ENCODE measurements at regions not wholly inside any gene's neighbourhood (a gene's known extent, or its start where the extent isn't known, plus 50 kb on each side); places are given as distances from the start of the nearest gene placed in this dataset.

DNA sequence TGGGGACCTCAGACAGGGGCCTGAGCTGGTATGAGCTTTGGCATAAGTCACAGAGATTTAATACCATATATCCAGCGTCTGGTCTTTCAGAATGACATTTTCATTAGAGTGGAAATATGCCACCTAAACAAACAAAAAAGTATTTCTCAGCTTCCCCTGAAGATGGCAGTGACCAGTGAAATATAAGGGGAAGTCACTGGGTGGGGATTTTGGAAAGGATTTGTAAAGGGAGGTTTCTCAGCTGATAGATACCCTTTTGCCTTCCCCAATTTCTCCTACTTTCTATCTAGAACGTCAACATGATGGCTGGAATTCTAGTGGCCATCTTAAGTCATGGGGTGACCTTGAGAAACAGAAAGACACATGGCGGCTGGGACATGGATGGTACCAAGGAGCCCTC, 137.7 kb upstream of the LRFN2 start:
- Mint-ChIP-seq H3K4me3 (no peak overlapping the region), H3K9me3 (no peaks in the 10 kb centered on the region), H3K27me3 (ENCODE audit: low read depth) (no peaks in the 10 kb centered on the region), H3K27ac (peak overlapping the region in 1 of 3 experiments; percentile 76), H3K36me3 (ENCODE audit: low read depth) (no peaks in the 10 kb centered on the region), H3K4me1 (peaks cover 46% of the 10 kb centered on the region)
- TF ChIP-seq, protein P1, sequence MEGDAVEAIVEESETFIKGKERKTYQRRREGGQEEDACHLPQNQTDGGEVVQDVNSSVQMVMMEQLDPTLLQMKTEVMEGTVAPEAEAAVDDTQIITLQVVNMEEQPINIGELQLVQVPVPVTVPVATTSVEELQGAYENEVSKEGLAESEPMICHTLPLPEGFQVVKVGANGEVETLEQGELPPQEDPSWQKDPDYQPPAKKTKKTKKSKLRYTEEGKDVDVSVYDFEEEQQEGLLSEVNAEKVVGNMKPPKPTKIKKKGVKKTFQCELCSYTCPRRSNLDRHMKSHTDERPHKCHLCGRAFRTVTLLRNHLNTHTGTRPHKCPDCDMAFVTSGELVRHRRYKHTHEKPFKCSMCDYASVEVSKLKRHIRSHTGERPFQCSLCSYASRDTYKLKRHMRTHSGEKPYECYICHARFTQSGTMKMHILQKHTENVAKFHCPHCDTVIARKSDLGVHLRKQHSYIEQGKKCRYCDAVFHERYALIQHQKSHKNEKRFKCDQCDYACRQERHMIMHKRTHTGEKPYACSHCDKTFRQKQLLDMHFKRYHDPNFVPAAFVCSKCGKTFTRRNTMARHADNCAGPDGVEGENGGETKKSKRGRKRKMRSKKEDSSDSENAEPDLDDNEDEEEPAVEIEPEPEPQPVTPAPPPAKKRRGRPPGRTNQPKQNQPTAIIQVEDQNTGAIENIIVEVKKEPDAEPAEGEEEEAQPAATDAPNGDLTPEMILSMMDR (IDR thresholded peaks at IDR 0.05; ENCODE audit: unreplicated experiment in 3 of 3), result no peak

DNA sequence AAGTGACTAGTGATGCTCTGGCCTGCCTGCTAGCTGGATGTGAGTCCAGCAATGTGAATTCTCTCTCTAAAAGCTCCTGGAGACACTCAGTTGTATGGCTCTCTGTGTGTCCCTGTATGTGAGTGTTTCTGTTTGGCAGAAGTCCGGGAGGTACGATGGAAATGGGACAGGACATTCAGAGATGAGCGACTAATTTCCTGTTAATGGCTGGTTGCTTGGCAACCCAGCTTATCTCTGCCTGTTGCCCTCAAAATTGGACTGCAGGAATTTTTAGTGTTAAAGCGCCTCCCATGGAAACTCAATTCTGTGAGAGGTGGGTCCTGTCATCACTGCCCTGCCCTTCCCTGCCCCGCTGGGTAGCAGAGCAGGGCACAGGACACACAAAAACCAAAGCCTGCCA, 136.8 kb upstream of the LRFN2 start:
- peaks cover 55% of the 10 kb centered on the region for H3K4me1 Mint-ChIP-seq
- peak overlapping the region; percentile 76 to 97 (median 91) for H3K27ac Mint-ChIP-seq
- no peak overlapping the region for H3K4me3 Mint-ChIP-seq
- TF ChIP-seq, protein P1 (IDR thresholded peaks at IDR 0.05; ENCODE audit: unreplicated experiment in 3 of 3), result no peak
- H3K36me3 Mint-ChIP-seq (ENCODE audit: low read depth), result no peaks in the 10 kb centered on the region
- H3K9me3 Mint-ChIP-seq, result no peaks in the 10 kb centered on the region
- peaks cover 2% of the 10 kb centered on the region for H3K27me3 Mint-ChIP-seq (ENCODE audit: low read depth)

DNA sequence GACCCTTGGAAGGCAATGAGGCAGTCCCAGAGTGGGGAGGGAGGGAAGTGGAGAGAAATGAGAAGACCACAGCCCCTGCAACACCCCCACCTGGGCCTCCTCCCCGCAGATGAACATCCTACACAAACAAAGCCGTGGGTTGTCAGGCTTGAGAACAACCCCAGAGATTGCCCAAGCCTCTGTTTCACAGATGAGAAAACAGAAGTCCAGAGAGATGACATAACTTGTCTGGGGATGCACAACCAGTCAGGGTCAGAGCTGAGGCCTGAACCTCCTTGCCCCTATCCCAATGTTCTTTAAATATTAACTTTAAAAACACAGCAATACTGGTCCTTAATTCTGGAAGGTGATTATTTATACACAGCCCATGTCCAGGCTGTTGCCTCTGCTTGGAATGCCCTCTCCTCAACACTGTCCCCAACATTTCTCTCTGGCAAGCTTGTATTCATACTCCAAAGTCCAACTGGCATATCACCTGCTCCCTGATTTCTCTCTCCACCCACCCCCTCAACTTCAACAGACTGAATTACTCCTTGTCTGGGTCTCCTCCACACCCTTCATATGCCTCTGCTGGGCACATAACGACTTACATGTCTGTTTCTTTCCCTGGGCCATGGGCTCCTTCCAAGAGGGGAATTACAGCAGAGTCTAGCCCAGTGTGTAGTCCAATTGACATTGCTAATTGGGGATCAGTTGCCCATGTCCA, 135.5 kb upstream of the LRFN2 start:
- no peaks in the 10 kb centered on the region for H3K36me3 Mint-ChIP-seq (ENCODE audit: low read depth)
- peak overlapping the region; percentile 91 to 97 (median 93) for H3K27ac Mint-ChIP-seq
- no peaks in the 10 kb centered on the region for H3K9me3 Mint-ChIP-seq
- peak overlapping the region in 1 of 3 experiments; percentile 43 for H3K4me3 Mint-ChIP-seq
- H3K27me3 Mint-ChIP-seq (ENCODE audit: low read depth), result peaks cover 5% of the 10 kb centered on the region
- TF ChIP-seq, protein P1 (IDR thresholded peaks at IDR 0.05; ENCODE audit: unreplicated experiment in 3 of 3), result no peak
- peaks cover 58% of the 10 kb centered on the region for H3K4me1 Mint-ChIP-seq

DNA sequence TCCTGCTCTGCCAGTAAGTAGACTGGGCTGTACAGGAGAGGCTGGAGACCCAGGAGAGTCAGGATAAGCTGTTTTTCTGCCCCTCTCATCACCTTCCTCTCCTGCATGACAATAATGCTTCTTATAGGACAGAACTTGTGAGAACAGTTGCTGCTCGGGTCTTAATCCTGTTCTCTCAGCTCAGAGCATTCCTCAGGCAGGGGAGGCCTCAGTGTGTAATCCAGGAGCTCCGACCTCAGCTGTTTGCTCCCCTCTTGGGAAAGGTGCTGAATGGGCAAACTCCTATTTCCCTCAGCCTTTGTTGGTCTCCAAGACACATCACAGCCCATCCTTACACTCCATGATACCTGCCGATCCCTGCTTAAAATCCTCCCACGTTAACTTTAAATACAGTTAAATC, 134.9 kb upstream of the LRFN2 start:
- H3K4me1 Mint-ChIP-seq, result peaks cover 58% of the 10 kb centered on the region
- no peaks in the 10 kb centered on the region for H3K36me3 Mint-ChIP-seq (ENCODE audit: low read depth)
- H3K9me3 Mint-ChIP-seq, result no peaks in the 10 kb centered on the region
- peaks cover 5% of the 10 kb centered on the region for H3K27me3 Mint-ChIP-seq (ENCODE audit: low read depth)
- peak overlapping the region; percentile 10 to 26 (median 18) for H3K4me3 Mint-ChIP-seq
- peak overlapping the region; percentile 91 to 97 (median 93) for H3K27ac Mint-ChIP-seq
- TF ChIP-seq, protein P1 (IDR thresholded peaks at IDR 0.05; ENCODE audit: unreplicated experiment in 3 of 3), result no peak

DNA sequence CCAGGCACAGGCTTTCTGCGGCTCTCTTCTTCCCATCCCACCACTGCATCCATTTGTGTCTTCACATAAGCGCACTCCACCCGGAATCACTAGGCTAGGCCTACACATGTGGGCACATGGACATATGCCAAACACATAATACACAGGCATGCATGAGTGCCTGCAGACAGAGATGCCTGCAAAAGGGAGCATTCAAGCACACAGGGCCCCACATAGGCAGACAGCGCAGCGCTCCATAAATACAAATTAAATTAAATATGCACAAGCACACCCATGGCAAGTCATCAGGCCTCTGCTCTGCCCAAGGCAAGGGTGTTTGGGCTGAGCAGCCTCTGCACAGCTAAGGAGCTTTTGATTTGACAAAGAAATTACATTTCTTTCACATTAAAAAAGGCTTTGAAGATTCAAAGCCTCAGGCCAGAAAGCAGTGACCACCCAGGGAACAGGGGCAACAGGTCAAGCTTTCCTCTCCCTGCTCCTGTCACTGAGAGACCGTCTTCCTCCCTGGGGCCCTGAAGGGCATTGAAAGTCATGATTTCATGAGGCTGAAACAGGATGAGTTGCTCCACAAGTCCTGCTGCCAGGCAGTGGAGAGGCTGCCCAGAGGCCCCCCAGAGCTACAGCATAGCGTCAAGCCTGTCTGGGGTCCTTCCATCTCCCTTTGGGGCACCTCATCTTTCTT, 134.2 kb upstream of the LRFN2 start:
- Mint-ChIP-seq H3K27me3 (ENCODE audit: low read depth) (peaks cover 5% of the 10 kb centered on the region), H3K4me1 (peaks cover 58% of the 10 kb centered on the region), H3K9me3 (no peaks in the 10 kb centered on the region), H3K27ac (peak overlapping the region; percentile 91 to 97 (median 93)), H3K4me3 (peak overlapping the region in 1 of 3 experiments; percentile 18), H3K36me3 (ENCODE audit: low read depth) (no peaks in the 10 kb centered on the region)
- TF ChIP-seq, protein P1 (IDR thresholded peaks at IDR 0.05; ENCODE audit: unreplicated experiment in 3 of 3), result no peak
